SK-N-MC (cell line): ENCODE measurements at regions not wholly inside any gene's neighbourhood (a gene's known extent, or its start where the extent isn't known, plus 50 kb on each side); places are given as distances from the start of the nearest gene placed in this dataset.

Source experiments
- EZH2 ChIP-seq: fragments of 200-600 bp; sonication (generic); IDR thresholded peaks from one replicate; pipeline ENCODE4 v1.6.1; 2017; ENCODE audit warnings: antibody characterized with exemption
- FOXP2 ChIP-seq: optimal IDR thresholded peaks from 2 replicates; pipeline ENCODE3; 2011; ENCODE audit warnings: mild to moderate bottlenecking, moderate library complexity; ENCODE audit not compliant: insufficient read depth; ENCODE audit errors: extremely low read length, control extremely low read depth
- POLR2AphosphoS5 ChIP-seq: IDR thresholded peaks from 2 replicates; pipeline ENCODE4 v1.6.1; 2012; ENCODE audit warnings: mild to moderate bottlenecking, low read depth, low read length, borderline replicate concordance

GRCh38 chr7:145875267-145875666, 241.3 kb upstream of the CNTNAP2 start:
- TF ChIP-seq POLR2AphosphoS5 (no peak), EZH2 (no peak), FOXP2 (no peak)
